ENCODE measurements at regions not wholly inside any gene's neighbourhood (a gene's known extent, or its start where the extent isn't known, plus 50 kb on each side); places are given as distances from the start of the nearest gene placed in this dataset.

GRCh38 chrX:13380211-13380610 is 60.4 kb upstream of the ATXN3L start:
- TF ChIP-seq CTCF (IDR thresholded peaks at IDR 0.05) (no peak), POLR2AphosphoS5 (IDR thresholded peaks at IDR 0.05) (no peak), POLR2A (IDR thresholded peaks at IDR 0.05) (no peak)
